AG08396 (cell line): ENCODE measurements at regions not wholly inside any gene's neighbourhood (a gene's known extent, or its start where the extent isn't known, plus 50 kb on each side); places are given as distances from the start of the nearest gene placed in this dataset.
"Not testable (repeated sequence)": the region's sequence is repeated elsewhere in the genome, so short reads cannot be mapped to it uniquely, and the experiment has no call there.

Experiments used
- DNase-seq: peaks from one replicate; pipeline ENCODE4 v3.0.0; 2012; ENCODE audit warnings: low spot score, mixed read lengths

GRCh38 chr11:33970984-33971466 lies 79.1 kb upstream of the LMO2 start:
- peak; percentile 58 for DNase-seq

- no peak for DNase-seq
Observed at GRCh38 chr11:33967451-33967850, 75.6 kb upstream of the LMO2 start.

GRCh38 chr11:33965032-33965431 lies 73.2 kb upstream of the LMO2 start:
- DNase-seq = no peak

- no peak for DNase-seq
Observed at GRCh38 chr11:33959855-33960400, 68.1 kb upstream of the LMO2 start.

- DNase-seq = no peak
Observed at GRCh38 chr11:33957304-33957917, 65.5 kb upstream of the LMO2 start.

- DNase-seq = no peak
Observed at GRCh38 chr11:33956611-33957010, 64.7 kb upstream of the LMO2 start.

- no peak for DNase-seq
Observed at GRCh38 chr11:33953289-33953688, 61.4 kb upstream of the LMO2 start.

- no peak for DNase-seq
Observed at GRCh38 chr11:33952805-33953204, 60.9 kb upstream of the LMO2 start.

- no peak for DNase-seq
Observed at GRCh38 chr11:33949252-33949913, 57.5 kb upstream of the LMO2 start.

- DNase-seq = no peak
Observed at GRCh38 chr11:33948494-33948893, 56.6 kb upstream of the LMO2 start.

- not testable (repeated sequence) for DNase-seq
Observed at GRCh38 chr11:33947918-33948317, 56.0 kb upstream of the LMO2 start.

- no peak for DNase-seq
Observed at GRCh38 chr11:33946930-33947329, 55.1 kb upstream of the LMO2 start.

GRCh38 chr11:33945481-33946268 lies 53.8 kb upstream of the LMO2 start:
- no peak for DNase-seq

- DNase-seq = no peak
Observed at GRCh38 chr11:33944693-33945424, 53.0 kb upstream of the LMO2 start.

- DNase-seq = no peak
Observed at GRCh38 chr11:33944345-33944692, 52.4 kb upstream of the LMO2 start.

- peak; percentile 21 for DNase-seq
Observed at GRCh38 chr11:33942954-33943353, 51.1 kb upstream of the LMO2 start.

GRCh38 chr11:33941637-33942160 lies 49.8 kb upstream of the LMO2 start:
- DNase-seq = no peak
